ENCODE measurements at regions not wholly inside any gene's neighbourhood (a gene's known extent, or its start where the extent isn't known, plus 50 kb on each side); places are given as distances from the start of the nearest gene placed in this dataset.

- Histone ChIP-seq H3K4me1 (no peaks in the 10 kb centered on the region), H3K9me3 (no peaks in the 10 kb centered on the region), H3K4me3 (no peak overlapping the region), H3K27ac (no peak overlapping the region), H3K36me3 (no peaks in the 10 kb centered on the region), H3K27me3 (no peaks in the 10 kb centered on the region)
- TF ChIP-seq, protein P1, sequence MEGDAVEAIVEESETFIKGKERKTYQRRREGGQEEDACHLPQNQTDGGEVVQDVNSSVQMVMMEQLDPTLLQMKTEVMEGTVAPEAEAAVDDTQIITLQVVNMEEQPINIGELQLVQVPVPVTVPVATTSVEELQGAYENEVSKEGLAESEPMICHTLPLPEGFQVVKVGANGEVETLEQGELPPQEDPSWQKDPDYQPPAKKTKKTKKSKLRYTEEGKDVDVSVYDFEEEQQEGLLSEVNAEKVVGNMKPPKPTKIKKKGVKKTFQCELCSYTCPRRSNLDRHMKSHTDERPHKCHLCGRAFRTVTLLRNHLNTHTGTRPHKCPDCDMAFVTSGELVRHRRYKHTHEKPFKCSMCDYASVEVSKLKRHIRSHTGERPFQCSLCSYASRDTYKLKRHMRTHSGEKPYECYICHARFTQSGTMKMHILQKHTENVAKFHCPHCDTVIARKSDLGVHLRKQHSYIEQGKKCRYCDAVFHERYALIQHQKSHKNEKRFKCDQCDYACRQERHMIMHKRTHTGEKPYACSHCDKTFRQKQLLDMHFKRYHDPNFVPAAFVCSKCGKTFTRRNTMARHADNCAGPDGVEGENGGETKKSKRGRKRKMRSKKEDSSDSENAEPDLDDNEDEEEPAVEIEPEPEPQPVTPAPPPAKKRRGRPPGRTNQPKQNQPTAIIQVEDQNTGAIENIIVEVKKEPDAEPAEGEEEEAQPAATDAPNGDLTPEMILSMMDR (IDR thresholded peaks at IDR 0.05) = no peak
- WGBS, 2 donors = 0% methylated on average over 1 of the region's 1 CpG
- DNase-seq (no peak), ATAC-seq (no peak), FAIRE-seq (no peak)
- intact Hi-C loops (cut with DNase I) = no loop called here
Measured at GRCh38 chr2:219957820-219958219, 330.4 kb downstream of the SLC4A3 start.

- ATAC-seq (no peak), FAIRE-seq (no peak), DNase-seq (no peak)
- TF ChIP-seq, protein P1 (IDR thresholded peaks at IDR 0.05) = no peak
- intact Hi-C loops (cut with DNase I) = no loop called here
- Histone ChIP-seq H3K9me3 (no peaks in the 10 kb centered on the region), H3K36me3 (no peaks in the 10 kb centered on the region), H3K27me3 (no peaks in the 10 kb centered on the region), H3K4me1 (no peaks in the 10 kb centered on the region), H3K4me3 (no peak overlapping the region), H3K27ac (no peak overlapping the region)
- WGBS, 2 donors = 36 to 51% methylated on average over 1 of the region's 1 CpG
Measured at GRCh38 chr2:219958941-219959340, 331.5 kb downstream of the SLC4A3 start.

- intact Hi-C loops (cut with DNase I) = no loop called here
- ATAC-seq (no peak), DNase-seq (no peak), FAIRE-seq (no peak)
- Histone ChIP-seq H3K36me3 (no peaks in the 10 kb centered on the region), H3K9me3 (no peaks in the 10 kb centered on the region), H3K4me3 (no peak overlapping the region), H3K4me1 (no peaks in the 10 kb centered on the region), H3K27ac (no peak overlapping the region), H3K27me3 (no peaks in the 10 kb centered on the region)
- 47 to 55% methylated on average over 4 of the region's 4 CpGs for WGBS, 2 donors
- TF ChIP-seq, protein P1 (IDR thresholded peaks at IDR 0.05) = no peak
Measured at GRCh38 chr2:219959471-219959870, 332.0 kb downstream of the SLC4A3 start.

GRCh38 chr2:219961947-219962498 lies 334.6 kb downstream of the SLC4A3 start:
- ATAC-seq (no peak), DNase-seq (no peak), FAIRE-seq (no peak)
- 49 to 57% methylated on average over 4 of the region's 4 CpGs for WGBS, 2 donors
- Histone ChIP-seq H3K4me3 (no peak overlapping the region), H3K36me3 (no peaks in the 10 kb centered on the region), H3K4me1 (no peaks in the 10 kb centered on the region), H3K9me3 (no peaks in the 10 kb centered on the region), H3K27me3 (no peaks in the 10 kb centered on the region), H3K27ac (no peak overlapping the region)
- TF ChIP-seq, protein P1 (IDR thresholded peaks at IDR 0.05) = no peak
- intact Hi-C loops (cut with DNase I) = no loop called here

DNA sequence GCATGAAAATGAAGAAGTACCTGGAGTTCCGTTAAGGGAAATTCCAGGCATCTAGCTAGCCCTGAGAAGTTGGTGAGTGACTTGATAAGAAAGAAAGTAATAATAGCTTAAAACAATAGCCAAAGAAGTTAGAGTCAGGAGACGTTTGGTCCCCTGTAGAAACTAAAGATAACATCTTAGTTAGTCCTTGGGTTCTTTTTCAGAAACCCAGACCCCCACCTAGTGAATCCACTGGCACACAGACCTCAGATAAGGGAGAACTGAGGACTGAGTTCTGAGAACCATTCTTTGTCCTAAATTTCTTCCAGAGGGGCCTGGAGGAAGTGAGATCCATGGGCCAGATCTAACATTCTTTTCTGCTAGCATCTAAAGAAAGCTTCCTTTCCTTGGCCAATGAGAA lies 335.4 kb downstream of the SLC4A3 start:
- no peak for ATAC-seq

More for the DNA sequence above, 335.4 kb downstream of the SLC4A3 start:
- DNase-seq (no peak), FAIRE-seq (no peak)
- no peak overlapping the region for H3K27ac ChIP-seq
- no peaks in the 10 kb centered on the region for H3K9me3 ChIP-seq
- no peaks in the 10 kb centered on the region for H3K27me3 ChIP-seq
- TF ChIP-seq, protein P1 (IDR thresholded peaks at IDR 0.05) = no peak
- no peaks in the 10 kb centered on the region for H3K36me3 ChIP-seq
- intact Hi-C loops (cut with DNase I) = no loop called here
- no peaks in the 10 kb centered on the region for H3K4me1 ChIP-seq
- 71 to 74% methylated on average over 2 of the region's 2 CpGs for WGBS, 2 donors
- no peak overlapping the region for H3K4me3 ChIP-seq

Measured in pancreas (tissue), 10 donors.